ENCODE measurements at regions not wholly inside any gene's neighbourhood (a gene's known extent, or its start where the extent isn't known, plus 50 kb on each side); places are given as distances from the start of the nearest gene placed in this dataset.

- TF ChIP-seq ATF7 (IDR thresholded peaks at IDR 0.05; ENCODE audit: low read depth) (peak; percentile 82), SIN3A (IDR thresholded peaks at IDR 0.05; ENCODE audit: low read depth, low read length) (no peak), MLLT1 (IDR thresholded peaks at IDR 0.05) (peak; percentile 45; the same call in 1 of the 2 replicates), NBN (IDR thresholded peaks at IDR 0.05) (peak; percentile 65), ZNF687 (IDR thresholded peaks at IDR 0.05) (peak; percentile 29; the same call in 1 of the 2 replicates), MXI1 (IDR thresholded peaks at IDR 0.05; ENCODE audit: low read depth, low read length) (peak; percentile 74), SUZ12 (IDR thresholded peaks at IDR 0.05; ENCODE audit: unreplicated experiment) (no peak), MEF2B (IDR thresholded peaks at IDR 0.05; ENCODE audit: partially characterized antibody, poor library complexity, severe bottlenecking) (peak; percentile 78), TCF7 (IDR thresholded peaks at IDR 0.05; ENCODE audit: borderline replicate concordance) (peak; percentile 8; the same call in 1 of the 2 replicates), NKRF (conservative IDR thresholded peaks at IDR 0.05) (no peak; the same call in 1 of the 2 replicates), NFIC (IDR thresholded peaks at IDR 0.05; ENCODE audit: low read depth, low read length) (peak; percentile 79), CREM (IDR thresholded peaks at IDR 0.05; ENCODE audit: low read depth) (0 out of 2 replicates have a peak, but pooled peaks have one; percentile 52), ZNF592 (IDR thresholded peaks at IDR 0.05) (no peak), ESRRA (IDR thresholded peaks at IDR 0.05; ENCODE audit: low read length) (no peak), EP300 (IDR thresholded peaks at IDR 0.05; ENCODE audit: borderline replicate concordance in 1 of 2, control insufficient read depth in 1 of 2, low read depth in 2 of 2, low read length in 2 of 2) (peak; percentile 94 to 98), DPF2 (IDR thresholded peaks at IDR 0.05) (peak; percentile 97)
- TF ChIP-seq, protein P1, sequence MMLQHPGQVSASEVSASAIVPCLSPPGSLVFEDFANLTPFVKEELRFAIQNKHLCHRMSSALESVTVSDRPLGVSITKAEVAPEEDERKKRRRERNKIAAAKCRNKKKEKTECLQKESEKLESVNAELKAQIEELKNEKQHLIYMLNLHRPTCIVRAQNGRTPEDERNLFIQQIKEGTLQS (IDR thresholded peaks at IDR 0.05; ENCODE audit: borderline replicate concordance, extremely low read depth, low read depth, low read length): no peak
These were observed 116.5 kb upstream of the ESR1 start (continued) for GRCh38 chr6:151690768-151691562.

Measured in GM12878 (cell line).